Anterior cingulate cortex (tissue), 58 donors: ENCODE measurements at regions not wholly inside any gene's neighbourhood (a gene's known extent, or its start where the extent isn't known, plus 50 kb on each side); places are given as distances from the start of the nearest gene placed in this dataset.

Experiments used
- DNase-seq, 58 donors: peaks; one replicate each; lab custom pipeline; 2025; lab: John Stamatoyannopoulos, UW

- no peak for DNase-seq
Observed at GRCh38 chr4:176897226-176897625, 104.5 kb upstream of the VEGFC start.

GRCh38 chr4:176898791-176899190, 106.1 kb upstream of the VEGFC start:
- DNase-seq: no peak

DNA sequence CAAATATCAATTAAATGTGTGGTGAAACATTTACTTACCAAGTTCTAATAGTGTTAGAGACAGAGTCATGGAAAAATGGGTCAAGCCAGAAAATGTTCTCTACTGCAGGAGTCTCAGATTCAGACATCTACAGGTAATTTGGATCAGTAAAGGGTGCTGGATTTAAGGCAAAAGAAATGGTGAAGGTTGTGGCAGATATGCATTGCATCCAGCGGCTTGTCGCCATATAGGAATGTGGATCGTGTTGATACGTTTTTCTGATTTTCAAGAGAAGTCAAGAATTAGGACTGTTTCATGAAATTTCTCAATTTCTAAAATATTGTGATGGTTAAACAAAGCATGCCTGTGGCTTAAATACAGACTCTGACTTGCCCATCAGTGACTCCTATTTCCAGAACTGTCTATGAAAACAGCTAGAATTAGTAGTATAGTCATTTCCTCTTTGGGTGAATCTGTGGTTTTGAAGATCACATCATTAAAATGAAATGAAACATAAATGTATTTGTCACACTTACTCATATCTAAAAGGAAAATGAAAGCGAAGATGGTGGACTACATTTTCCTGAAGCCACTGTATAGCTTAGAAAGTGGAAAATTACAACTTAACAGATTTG, 110.1 kb upstream of the VEGFC start:
- DNase-seq: no peak

DNA sequence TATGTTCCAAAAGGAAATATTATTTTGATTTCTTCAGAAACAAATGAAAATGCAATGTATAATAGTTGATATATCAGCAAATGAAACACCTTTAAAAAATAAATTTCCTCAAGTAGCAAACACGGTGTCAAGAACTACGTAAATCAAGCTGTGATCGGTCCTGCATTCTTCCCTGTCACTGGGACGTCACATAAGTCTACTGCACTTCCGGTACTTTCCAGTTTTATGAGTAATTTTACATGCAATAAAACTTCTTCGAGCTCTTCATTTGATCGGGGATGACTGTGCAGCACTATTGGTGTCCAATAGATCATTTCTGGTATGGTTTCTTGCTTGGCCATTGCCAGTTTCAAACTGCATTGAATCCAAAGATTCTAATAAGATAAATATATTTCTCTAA, 114.0 kb upstream of the VEGFC start:
- no peak for DNase-seq

GRCh38 chr4:176910646-176911045, 117.9 kb upstream of the VEGFC start:
- DNase-seq: no peak

DNA sequence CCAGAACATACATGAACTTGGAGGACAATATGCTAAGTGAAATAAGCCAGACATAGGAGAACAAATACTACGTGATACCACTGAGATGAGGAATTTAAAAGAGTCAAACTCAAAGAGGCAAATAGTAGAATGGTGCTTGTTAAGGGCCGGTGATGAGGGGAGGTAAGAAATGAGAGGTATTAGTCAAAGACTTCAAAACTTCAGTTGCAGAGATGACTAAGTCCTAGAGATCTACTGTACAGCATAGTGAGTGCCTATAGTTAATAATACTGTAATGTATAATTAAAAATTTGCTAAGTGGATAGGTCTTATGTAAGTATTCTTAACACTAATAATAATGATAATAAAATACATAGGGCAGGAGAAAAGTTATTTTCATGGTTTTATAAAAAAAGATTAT, 126.9 kb upstream of the VEGFC start:
- DNase-seq: no peak

DNA sequence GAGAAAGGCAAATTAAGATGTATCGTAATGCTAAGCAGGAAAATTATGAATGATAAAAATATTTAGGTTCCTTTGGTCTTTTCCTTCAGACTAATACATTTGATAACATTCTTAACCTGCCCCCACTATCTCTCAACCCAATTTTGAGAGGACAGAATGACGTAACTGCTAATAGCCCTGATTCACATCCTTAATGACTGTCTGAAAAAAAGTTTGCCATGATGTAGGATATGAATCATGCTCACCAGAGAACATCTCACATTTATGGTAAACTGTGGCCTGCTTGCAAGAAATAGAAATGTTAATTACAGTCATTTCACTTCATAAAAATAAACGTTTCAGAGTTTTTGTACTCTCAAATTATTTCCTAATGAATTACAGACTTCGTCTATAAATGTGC, 128.0 kb upstream of the VEGFC start:
- DNase-seq: no peak

GRCh38 chr4:176921256-176921655, 128.5 kb upstream of the VEGFC start:
- DNase-seq: no peak

GRCh38 chr4:176924238-176924637, 131.5 kb upstream of the VEGFC start:
- DNase-seq: no peak

GRCh38 chr4:176925962-176926361, 133.2 kb upstream of the VEGFC start:
- DNase-seq: no peak

- DNase-seq: no peak
Observed at GRCh38 chr4:176927117-176927516, 134.4 kb upstream of the VEGFC start.

GRCh38 chr4:176927664-176928063, 134.9 kb upstream of the VEGFC start:
- DNase-seq: no peak

DNA sequence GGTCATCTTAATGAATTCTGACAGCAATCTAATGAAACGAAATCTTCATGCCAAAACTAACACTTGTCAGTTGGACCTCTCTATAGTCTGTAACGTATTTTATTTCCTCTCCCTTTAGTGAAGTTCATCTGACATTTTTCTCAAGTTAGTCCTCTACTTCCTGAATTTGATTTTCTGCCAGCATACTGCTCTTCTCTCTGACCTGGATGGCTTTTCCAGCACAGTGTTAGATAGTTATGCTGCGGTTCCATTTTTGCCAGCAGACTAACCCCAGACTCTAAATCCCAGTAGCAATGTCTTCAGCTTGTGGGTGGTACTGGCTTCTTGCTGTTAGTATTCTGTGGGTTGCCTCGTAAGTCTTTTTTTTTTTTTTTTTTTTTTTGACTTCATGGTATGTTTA, 146.7 kb upstream of the VEGFC start:
- DNase-seq: no peak

- DNase-seq: no peak
Observed at GRCh38 chr4:176945334-176945733, 152.6 kb upstream of the VEGFC start.

DNA sequence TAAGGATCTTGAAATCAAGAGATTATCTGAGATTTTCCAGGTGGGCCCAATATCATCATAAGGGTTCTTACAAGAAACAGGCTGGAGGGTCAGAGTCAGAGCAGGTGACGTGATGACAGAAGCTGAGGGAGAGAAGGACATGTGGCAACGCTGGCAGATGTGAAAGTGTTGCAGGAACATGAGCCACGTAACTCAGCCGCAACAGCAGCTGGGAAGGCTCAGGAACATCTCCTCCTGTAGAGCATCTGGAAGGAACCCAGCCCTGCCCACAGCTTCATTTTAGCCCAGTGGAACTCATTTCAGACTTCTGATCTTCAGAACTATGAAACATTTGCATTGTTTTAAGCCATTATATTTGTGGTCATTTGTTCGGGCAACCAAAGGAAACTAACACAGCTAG, 156.3 kb upstream of the VEGFC start:
- no peak for DNase-seq

- no peak for DNase-seq
Observed at GRCh38 chr4:176953021-176953420, 160.3 kb upstream of the VEGFC start.

DNA sequence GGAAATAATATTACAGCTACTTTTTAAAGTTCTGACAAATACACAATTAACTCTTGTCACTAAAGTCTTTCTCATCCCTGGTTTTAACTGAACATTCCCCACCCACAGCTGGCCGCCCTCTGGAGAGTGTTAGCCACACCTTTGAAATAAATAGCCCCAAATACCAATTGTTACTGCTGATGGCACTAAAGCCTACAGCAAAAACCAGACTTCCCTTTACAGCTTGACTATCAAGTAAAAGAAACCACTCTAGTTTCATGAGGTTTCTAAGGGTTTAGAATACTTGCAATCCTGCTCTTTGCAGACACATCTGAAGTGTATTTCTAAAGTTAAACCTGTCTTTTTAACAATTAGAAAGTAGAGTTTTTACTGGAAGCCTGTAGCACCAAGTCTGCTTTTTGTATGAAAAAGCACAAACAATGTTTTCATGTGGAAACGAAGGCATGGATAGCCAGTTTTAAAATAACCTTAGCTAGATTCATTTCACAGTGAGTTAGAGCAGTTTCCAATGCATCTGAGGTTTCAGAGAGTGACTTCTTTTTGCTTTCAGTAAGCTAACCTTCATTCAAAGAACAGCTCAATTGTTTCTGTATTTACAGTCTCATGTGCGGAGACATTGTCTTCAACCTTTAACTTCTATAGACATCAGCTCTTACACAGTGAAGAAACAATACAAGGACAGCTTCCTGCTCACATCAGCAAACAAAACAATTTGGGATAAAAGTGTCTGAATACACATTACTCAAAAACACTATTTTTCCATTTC, 164.8 kb upstream of the VEGFC start:
- DNase-seq: no peak

- no peak for DNase-seq
Observed at GRCh38 chr4:176959980-176960379, 167.3 kb upstream of the VEGFC start.

- no peak for DNase-seq
Observed at GRCh38 chr4:176963121-176963520, 170.4 kb upstream of the VEGFC start.

DNA sequence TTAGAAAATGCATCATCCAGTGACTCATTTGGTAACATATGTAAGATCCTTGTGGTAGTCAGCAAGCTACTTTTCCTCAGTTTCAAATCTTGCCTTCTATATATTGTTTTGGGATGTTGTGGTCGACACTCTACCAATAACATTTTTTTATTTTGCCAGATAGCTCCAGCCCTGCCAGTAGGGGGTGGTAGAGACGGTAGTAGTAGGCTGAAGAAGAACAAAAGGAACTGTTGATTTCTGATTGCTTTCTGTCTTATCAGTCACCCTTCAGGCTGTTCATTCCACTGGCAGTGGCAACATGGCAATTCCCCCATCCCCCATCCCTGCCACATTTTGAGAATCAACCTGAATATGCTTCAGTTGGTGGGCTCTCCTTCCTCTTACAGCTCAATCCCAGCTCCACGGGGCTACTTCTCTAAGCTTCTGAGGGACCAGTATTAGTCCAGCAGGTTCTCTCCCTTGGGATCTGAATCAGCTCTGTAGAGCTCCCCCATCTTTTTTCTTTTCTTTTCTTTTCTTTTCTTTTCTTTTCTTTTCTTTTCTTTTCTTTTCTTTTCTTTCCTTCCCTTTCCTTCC, 171.5 kb upstream of the VEGFC start:
- DNase-seq: no peak

- DNase-seq: no peak
Observed at GRCh38 chr4:176967586-176967985, 174.9 kb upstream of the VEGFC start.

- DNase-seq: no peak
Observed at GRCh38 chr4:176968094-176968493, 175.4 kb upstream of the VEGFC start.
